Ishikawa (cell line): ENCODE measurements at regions not wholly inside any gene's neighbourhood (a gene's known extent, or its start where the extent isn't known, plus 50 kb on each side); places are given as distances from the start of the nearest gene placed in this dataset.

Experiments
- CEBPB ChIP-seq: IDR thresholded peaks from 2 replicates; pipeline ENCODE4 v1.6.1; 2012
- CREB1 ChIP-seq: IDR thresholded peaks from 2 replicates; pipeline ENCODE4 v1.6.1; 2012; ENCODE audit warnings: low read depth
- EGR1 ChIP-seq: IDR thresholded peaks from 2 replicates; pipeline ENCODE4 v1.6.1; 2012
- FOXM1 ChIP-seq: IDR thresholded peaks from 2 replicates; pipeline ENCODE4 v1.6.1; 2012; ENCODE audit warnings: low read depth, borderline replicate concordance
- NFIC ChIP-seq: IDR thresholded peaks from 2 replicates; pipeline ENCODE4 v1.6.1; 2012
- YY1 ChIP-seq: IDR thresholded peaks from 2 replicates; pipeline ENCODE4 v1.6.1; 2012; ENCODE audit warnings: low read depth
- TF ChIP-seq, protein P1 (sequence below): IDR thresholded peaks from 2 replicates; pipeline ENCODE4 v1.6.1; 2012; ENCODE audit warnings: low read depth, mild to moderate bottlenecking
- TF ChIP-seq, protein P2 (sequence below): IDR thresholded peaks from 2 replicates; pipeline ENCODE4 v1.6.1; 2012
- TF ChIP-seq, protein P3 (sequence below): IDR thresholded peaks from 2 replicates; pipeline ENCODE4 v1.6.1; 2012

DNA sequence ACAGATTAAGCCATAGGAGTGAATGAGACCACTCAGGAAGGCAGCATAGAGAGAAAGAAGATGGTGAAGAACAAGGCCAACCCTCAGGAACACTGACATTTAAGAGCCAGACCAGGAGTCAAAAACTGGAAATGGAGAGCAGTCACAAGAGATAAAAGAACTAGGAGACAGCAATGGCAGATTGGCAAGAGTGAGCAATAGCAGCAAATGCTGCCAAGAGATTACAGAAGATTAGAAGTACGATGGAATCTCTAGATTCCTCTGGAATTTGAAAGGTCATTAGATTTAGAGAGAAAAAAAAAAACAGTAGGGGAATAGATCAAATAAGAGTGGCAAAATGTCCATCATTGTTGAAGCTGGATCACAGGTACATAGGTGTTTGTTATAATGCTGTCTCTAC is 73.4 kb upstream of the SLC44A1 start:
- TF ChIP-seq, protein P1, sequence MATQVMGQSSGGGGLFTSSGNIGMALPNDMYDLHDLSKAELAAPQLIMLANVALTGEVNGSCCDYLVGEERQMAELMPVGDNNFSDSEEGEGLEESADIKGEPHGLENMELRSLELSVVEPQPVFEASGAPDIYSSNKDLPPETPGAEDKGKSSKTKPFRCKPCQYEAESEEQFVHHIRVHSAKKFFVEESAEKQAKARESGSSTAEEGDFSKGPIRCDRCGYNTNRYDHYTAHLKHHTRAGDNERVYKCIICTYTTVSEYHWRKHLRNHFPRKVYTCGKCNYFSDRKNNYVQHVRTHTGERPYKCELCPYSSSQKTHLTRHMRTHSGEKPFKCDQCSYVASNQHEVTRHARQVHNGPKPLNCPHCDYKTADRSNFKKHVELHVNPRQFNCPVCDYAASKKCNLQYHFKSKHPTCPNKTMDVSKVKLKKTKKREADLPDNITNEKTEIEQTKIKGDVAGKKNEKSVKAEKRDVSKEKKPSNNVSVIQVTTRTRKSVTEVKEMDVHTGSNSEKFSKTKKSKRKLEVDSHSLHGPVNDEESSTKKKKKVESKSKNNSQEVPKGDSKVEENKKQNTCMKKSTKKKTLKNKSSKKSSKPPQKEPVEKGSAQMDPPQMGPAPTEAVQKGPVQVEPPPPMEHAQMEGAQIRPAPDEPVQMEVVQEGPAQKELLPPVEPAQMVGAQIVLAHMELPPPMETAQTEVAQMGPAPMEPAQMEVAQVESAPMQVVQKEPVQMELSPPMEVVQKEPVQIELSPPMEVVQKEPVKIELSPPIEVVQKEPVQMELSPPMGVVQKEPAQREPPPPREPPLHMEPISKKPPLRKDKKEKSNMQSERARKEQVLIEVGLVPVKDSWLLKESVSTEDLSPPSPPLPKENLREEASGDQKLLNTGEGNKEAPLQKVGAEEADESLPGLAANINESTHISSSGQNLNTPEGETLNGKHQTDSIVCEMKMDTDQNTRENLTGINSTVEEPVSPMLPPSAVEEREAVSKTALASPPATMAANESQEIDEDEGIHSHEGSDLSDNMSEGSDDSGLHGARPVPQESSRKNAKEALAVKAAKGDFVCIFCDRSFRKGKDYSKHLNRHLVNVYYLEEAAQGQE = no peak
- TF ChIP-seq EGR1 (no peak), FOXM1 (no peak), CREB1 (no peak), NFIC (no peak), YY1 (no peak), CEBPB (no peak)
- TF ChIP-seq, protein P2, sequence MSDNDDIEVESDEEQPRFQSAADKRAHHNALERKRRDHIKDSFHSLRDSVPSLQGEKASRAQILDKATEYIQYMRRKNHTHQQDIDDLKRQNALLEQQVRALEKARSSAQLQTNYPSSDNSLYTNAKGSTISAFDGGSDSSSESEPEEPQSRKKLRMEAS = no peak
- TF ChIP-seq, protein P3, sequence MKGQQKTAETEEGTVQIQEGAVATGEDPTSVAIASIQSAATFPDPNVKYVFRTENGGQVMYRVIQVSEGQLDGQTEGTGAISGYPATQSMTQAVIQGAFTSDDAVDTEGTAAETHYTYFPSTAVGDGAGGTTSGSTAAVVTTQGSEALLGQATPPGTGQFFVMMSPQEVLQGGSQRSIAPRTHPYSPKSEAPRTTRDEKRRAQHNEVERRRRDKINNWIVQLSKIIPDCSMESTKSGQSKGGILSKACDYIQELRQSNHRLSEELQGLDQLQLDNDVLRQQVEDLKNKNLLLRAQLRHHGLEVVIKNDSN = no peak
